ENCODE measurements at regions not wholly inside any gene's neighbourhood (a gene's known extent, or its start where the extent isn't known, plus 50 kb on each side); places are given as distances from the start of the nearest gene placed in this dataset.

GRCh38 chr6:114577109-114577508 lies 234.3 kb upstream of the HS3ST5 start:
- Histone ChIP-seq H3K27me3 (ENCODE audit: control insufficient read depth, insufficient read depth, low read length) (no peaks in the 10 kb centered on the region), H3K9me3 (ENCODE audit: control insufficient read depth, insufficient read depth, low read depth, low read length) (no peaks in the 10 kb centered on the region), H3K4me1 (ENCODE audit: control insufficient read depth, insufficient read depth, low read length) (no peaks in the 10 kb centered on the region), H3K4me3 (ENCODE audit: low read depth in 2 of 2, low read length in 2 of 2) (no peak overlapping the region), H3K27ac (ENCODE audit: low read length) (no peak overlapping the region), H3K36me3 (ENCODE audit: control insufficient read depth, insufficient read depth, low read length) (no peaks in the 10 kb centered on the region)
- ChIA-PET POLR2A (no interaction called here), CTCF (no interaction called here)
- ATAC-seq (no peak), DNase-seq (ENCODE audit: low read depth, low spot score) (no peak)
- intact Hi-C loops (cut with micrococcal nuclease; ENCODE audit: unreplicated experiment) (no loop called here), in situ Hi-C loops (cut with HindIII; ENCODE audit: low pct_unique_long_range_greater_than_20kb, low sequenced_read_pairs) (no loop called here)
- no peak for TF ChIP-seq REST (IDR thresholded peaks at IDR 0.05; ENCODE audit: insufficient read depth in 1 of 2, low read depth in 2 of 2, low read length in 1 of 2)
- no peak for TF ChIP-seq POLR2AphosphoS5 (IDR thresholded peaks at IDR 0.05; ENCODE audit: low read depth, low read length)
- BruUV-seq (replicated peaks) = no TSS peak

GRCh38 chr6:114576330-114576729 lies 233.5 kb upstream of the HS3ST5 start:
- ChIA-PET CTCF (no interaction called here), POLR2A (no interaction called here)
- no TSS peak for BruUV-seq (replicated peaks)
- no peaks in the 10 kb centered on the region for H3K4me1 ChIP-seq (ENCODE audit: control insufficient read depth, insufficient read depth, low read length)
- H3K9me3 ChIP-seq (ENCODE audit: control insufficient read depth, insufficient read depth, low read depth, low read length) = no peaks in the 10 kb centered on the region
- no peak overlapping the region for H3K4me3 ChIP-seq (ENCODE audit: low read depth in 2 of 2, low read length in 2 of 2)
- no peak overlapping the region for H3K27ac ChIP-seq (ENCODE audit: low read length)
- no peaks in the 10 kb centered on the region for H3K36me3 ChIP-seq (ENCODE audit: control insufficient read depth, insufficient read depth, low read length)
- no peak for DNase-seq (ENCODE audit: low read depth, low spot score)
- no peak for ATAC-seq
- no peaks in the 10 kb centered on the region for H3K27me3 ChIP-seq (ENCODE audit: control insufficient read depth, insufficient read depth, low read length)
- in situ Hi-C loops (cut with HindIII; ENCODE audit: low pct_unique_long_range_greater_than_20kb, low sequenced_read_pairs) = no loop called here
- intact Hi-C loops (cut with micrococcal nuclease; ENCODE audit: unreplicated experiment) = no loop called here
- TF ChIP-seq POLR2AphosphoS5 (IDR thresholded peaks at IDR 0.05; ENCODE audit: low read depth, low read length) = no peak
- TF ChIP-seq TCF7L2 (IDR thresholded peaks at IDR 0.05; ENCODE audit: low read depth, low read length) = no peak
- TF ChIP-seq CTCF (IDR thresholded peaks at IDR 0.05) = no peak
- TF ChIP-seq REST (IDR thresholded peaks at IDR 0.05; ENCODE audit: insufficient read depth in 1 of 2, low read depth in 2 of 2, low read length in 1 of 2) = no peak
- no peak for TF ChIP-seq SIN3A (IDR thresholded peaks at IDR 0.05; ENCODE audit: borderline replicate concordance, insufficient read depth, low read depth, low read length)
